ENCODE measurements at regions not wholly inside any gene's neighbourhood (a gene's known extent, or its start where the extent isn't known, plus 50 kb on each side); places are given as distances from the start of the nearest gene placed in this dataset.

- DNase-seq (ENCODE audit: low read depth in 6 of 9, low spot score in 9 of 9): no peak
- H3K27me3 ChIP-seq (ENCODE audit: control insufficient read depth in 2 of 2, insufficient read depth in 1 of 2, low read length in 1 of 2): no peaks in the 10 kb centered on the region
- no peak overlapping the region for H3K4me3 ChIP-seq (ENCODE audit: low read length in 2 of 2)
- H3K36me3 ChIP-seq (ENCODE audit: control insufficient read depth in 2 of 2, insufficient read depth in 2 of 2, low read length in 1 of 2): no peaks in the 10 kb centered on the region
- peaks cover 0 to 3% of the 10 kb centered on the region in 2 donors for H3K9me3 ChIP-seq (ENCODE audit: control insufficient read depth in 2 of 2, insufficient read depth in 1 of 2, low read length in 1 of 2)
- WGBS: 67% methylated on average over 3 of the region's 3 CpGs
- no peak overlapping the region for H3K27ac ChIP-seq (ENCODE audit: low read depth in 1 of 2, low read length in 1 of 2)
- no peaks in the 10 kb centered on the region for H3K4me1 ChIP-seq (ENCODE audit: control insufficient read depth in 2 of 2, insufficient read depth in 2 of 2, low read length in 2 of 2)
Observed at GRCh38 chr6:106773522-106773921, 144.1 kb downstream of the QRSL1 start.

- Histone ChIP-seq H3K27ac (ENCODE audit: low read depth in 1 of 2, low read length in 1 of 2) (no peak overlapping the region), H3K27me3 (ENCODE audit: control insufficient read depth in 2 of 2, insufficient read depth in 1 of 2, low read length in 1 of 2) (no peaks in the 10 kb centered on the region), H3K9me3 (ENCODE audit: control insufficient read depth in 2 of 2, insufficient read depth in 1 of 2, low read length in 1 of 2) (peaks cover 0 to 3% of the 10 kb centered on the region in 2 donors), H3K36me3 (ENCODE audit: control insufficient read depth in 2 of 2, insufficient read depth in 2 of 2, low read length in 1 of 2) (no peaks in the 10 kb centered on the region), H3K4me3 (ENCODE audit: low read length in 2 of 2) (no peak overlapping the region), H3K4me1 (ENCODE audit: control insufficient read depth in 2 of 2, insufficient read depth in 2 of 2, low read length in 2 of 2) (no peaks in the 10 kb centered on the region)
- DNase-seq (ENCODE audit: low read depth in 6 of 9, low spot score in 9 of 9): no peak
- 93% methylated on average over 7 of the region's 7 CpGs for WGBS
Observed at GRCh38 chr6:106772270-106773142, 143.1 kb downstream of the QRSL1 start.

- Histone ChIP-seq H3K36me3 (ENCODE audit: control insufficient read depth in 2 of 2, insufficient read depth in 2 of 2, low read length in 1 of 2) (no peaks in the 10 kb centered on the region), H3K4me1 (ENCODE audit: control insufficient read depth in 2 of 2, insufficient read depth in 2 of 2, low read length in 2 of 2) (no peaks in the 10 kb centered on the region), H3K27me3 (ENCODE audit: control insufficient read depth in 2 of 2, insufficient read depth in 1 of 2, low read length in 1 of 2) (no peaks in the 10 kb centered on the region), H3K27ac (ENCODE audit: low read depth in 1 of 2, low read length in 1 of 2) (no peak overlapping the region), H3K4me3 (ENCODE audit: low read length in 2 of 2) (no peak overlapping the region), H3K9me3 (ENCODE audit: control insufficient read depth in 2 of 2, insufficient read depth in 1 of 2, low read length in 1 of 2) (peaks cover 0 to 3% of the 10 kb centered on the region in 2 donors)
- 95% methylated on average over 4 of the region's 4 CpGs for WGBS
- no peak for DNase-seq (ENCODE audit: low read depth in 6 of 9, low spot score in 9 of 9)
Observed at GRCh38 chr6:106771822-106772221, 142.4 kb downstream of the QRSL1 start.

- no peak overlapping the region for H3K27ac ChIP-seq (ENCODE audit: low read depth in 1 of 2, low read length in 1 of 2)
- H3K4me3 ChIP-seq (ENCODE audit: low read length in 2 of 2): no peak overlapping the region
- DNase-seq (ENCODE audit: low read depth in 6 of 9, low spot score in 9 of 9): no peak
- WGBS: 100% methylated on average over 1 of the region's 1 CpG
- no peaks in the 10 kb centered on the region for H3K36me3 ChIP-seq (ENCODE audit: control insufficient read depth in 2 of 2, insufficient read depth in 2 of 2, low read length in 1 of 2)
- peaks cover 0 to 3% of the 10 kb centered on the region in 2 donors for H3K9me3 ChIP-seq (ENCODE audit: control insufficient read depth in 2 of 2, insufficient read depth in 1 of 2, low read length in 1 of 2)
- H3K4me1 ChIP-seq (ENCODE audit: control insufficient read depth in 2 of 2, insufficient read depth in 2 of 2, low read length in 2 of 2): no peaks in the 10 kb centered on the region
- no peaks in the 10 kb centered on the region for H3K27me3 ChIP-seq (ENCODE audit: control insufficient read depth in 2 of 2, insufficient read depth in 1 of 2, low read length in 1 of 2)
Observed at GRCh38 chr6:106770663-106771062, 141.3 kb downstream of the QRSL1 start.

- no peak for DNase-seq (ENCODE audit: low read depth in 6 of 9, low spot score in 9 of 9)
- WGBS: 98% methylated on average over 1 of the region's 1 CpG
- Histone ChIP-seq H3K9me3 (ENCODE audit: control insufficient read depth in 2 of 2, insufficient read depth in 1 of 2, low read length in 1 of 2) (peaks cover 0 to 3% of the 10 kb centered on the region in 2 donors), H3K4me1 (ENCODE audit: control insufficient read depth in 2 of 2, insufficient read depth in 2 of 2, low read length in 2 of 2) (no peaks in the 10 kb centered on the region), H3K27me3 (ENCODE audit: control insufficient read depth in 2 of 2, insufficient read depth in 1 of 2, low read length in 1 of 2) (no peaks in the 10 kb centered on the region), H3K4me3 (ENCODE audit: low read length in 2 of 2) (no peak overlapping the region), H3K27ac (ENCODE audit: low read depth in 1 of 2, low read length in 1 of 2) (no peak overlapping the region), H3K36me3 (ENCODE audit: control insufficient read depth in 2 of 2, insufficient read depth in 2 of 2, low read length in 1 of 2) (no peaks in the 10 kb centered on the region)
Observed at GRCh38 chr6:106770081-106770480, 140.7 kb downstream of the QRSL1 start.

GRCh38 chr6:106767271-106767670, 137.9 kb downstream of the QRSL1 start:
- WGBS: 94% methylated on average over 1 of the region's 1 CpG
- Histone ChIP-seq H3K36me3 (ENCODE audit: control insufficient read depth in 2 of 2, insufficient read depth in 2 of 2, low read length in 1 of 2) (no peaks in the 10 kb centered on the region), H3K4me3 (ENCODE audit: low read length in 2 of 2) (no peak overlapping the region), H3K9me3 (ENCODE audit: control insufficient read depth in 2 of 2, insufficient read depth in 1 of 2, low read length in 1 of 2) (peaks cover 0 to 3% of the 10 kb centered on the region in 2 donors), H3K4me1 (ENCODE audit: control insufficient read depth in 2 of 2, insufficient read depth in 2 of 2, low read length in 2 of 2) (no peaks in the 10 kb centered on the region), H3K27ac (ENCODE audit: low read depth in 1 of 2, low read length in 1 of 2) (no peak overlapping the region), H3K27me3 (ENCODE audit: control insufficient read depth in 2 of 2, insufficient read depth in 1 of 2, low read length in 1 of 2) (no peaks in the 10 kb centered on the region)
- no peak for DNase-seq (ENCODE audit: low read depth in 6 of 9, low spot score in 9 of 9)

- Histone ChIP-seq H3K27me3 (ENCODE audit: control insufficient read depth in 2 of 2, insufficient read depth in 1 of 2, low read length in 1 of 2) (no peaks in the 10 kb centered on the region), H3K4me1 (ENCODE audit: control insufficient read depth in 2 of 2, insufficient read depth in 2 of 2, low read length in 2 of 2) (no peaks in the 10 kb centered on the region), H3K27ac (ENCODE audit: low read depth in 1 of 2, low read length in 1 of 2) (no peak overlapping the region), H3K9me3 (ENCODE audit: control insufficient read depth in 2 of 2, insufficient read depth in 1 of 2, low read length in 1 of 2) (peaks cover 0 to 3% of the 10 kb centered on the region in 2 donors), H3K36me3 (ENCODE audit: control insufficient read depth in 2 of 2, insufficient read depth in 2 of 2, low read length in 1 of 2) (no peaks in the 10 kb centered on the region), H3K4me3 (ENCODE audit: low read length in 2 of 2) (no peak overlapping the region)
- DNase-seq (ENCODE audit: low read depth in 6 of 9, low spot score in 9 of 9): no peak
- WGBS: 90% methylated on average over 4 of the region's 4 CpGs
Observed at GRCh38 chr6:106766201-106766600, 136.8 kb downstream of the QRSL1 start.

- H3K9me3 ChIP-seq (ENCODE audit: control insufficient read depth in 2 of 2, insufficient read depth in 1 of 2, low read length in 1 of 2): peaks cover 0 to 3% of the 10 kb centered on the region in 2 donors
- H3K27me3 ChIP-seq (ENCODE audit: control insufficient read depth in 2 of 2, insufficient read depth in 1 of 2, low read length in 1 of 2): no peaks in the 10 kb centered on the region
- H3K27ac ChIP-seq (ENCODE audit: low read depth in 1 of 2, low read length in 1 of 2): no peak overlapping the region
- no peaks in the 10 kb centered on the region for H3K4me1 ChIP-seq (ENCODE audit: control insufficient read depth in 2 of 2, insufficient read depth in 2 of 2, low read length in 2 of 2)
- DNase-seq (ENCODE audit: low read depth in 6 of 9, low spot score in 9 of 9): no peak
- 100% methylated on average over 2 of the region's 2 CpGs for WGBS
- H3K36me3 ChIP-seq (ENCODE audit: control insufficient read depth in 2 of 2, insufficient read depth in 2 of 2, low read length in 1 of 2): no peaks in the 10 kb centered on the region
- H3K4me3 ChIP-seq (ENCODE audit: low read length in 2 of 2): no peak overlapping the region
Observed at GRCh38 chr6:106765496-106765895, 136.1 kb downstream of the QRSL1 start.

GRCh38 chr6:106764353-106764980, 135.1 kb downstream of the QRSL1 start:
- Histone ChIP-seq H3K27ac (ENCODE audit: low read depth in 1 of 2, low read length in 1 of 2) (no peak overlapping the region), H3K9me3 (ENCODE audit: control insufficient read depth in 2 of 2, insufficient read depth in 1 of 2, low read length in 1 of 2) (peaks cover 0 to under 1% of the 10 kb centered on the region in 2 donors), H3K36me3 (ENCODE audit: control insufficient read depth in 2 of 2, insufficient read depth in 2 of 2, low read length in 1 of 2) (no peaks in the 10 kb centered on the region), H3K4me3 (ENCODE audit: low read length in 2 of 2) (no peak overlapping the region), H3K4me1 (ENCODE audit: control insufficient read depth in 2 of 2, insufficient read depth in 2 of 2, low read length in 2 of 2) (no peaks in the 10 kb centered on the region), H3K27me3 (ENCODE audit: control insufficient read depth in 2 of 2, insufficient read depth in 1 of 2, low read length in 1 of 2) (no peaks in the 10 kb centered on the region)
- no peak for DNase-seq (ENCODE audit: low read depth in 6 of 9, low spot score in 9 of 9)
- 81% methylated on average over 2 of the region's 2 CpGs for WGBS

All from thymus (tissue), 11 donors.